GM13976 (cell line): ENCODE measurements at regions not wholly inside any gene's neighbourhood (a gene's known extent, or its start where the extent isn't known, plus 50 kb on each side); places are given as distances from the start of the nearest gene placed in this dataset.

Source experiments
- DNase-seq: peaks from one replicate; pipeline ENCODE4 v3.0.0; 2012; ENCODE audit warnings: low spot score
- in situ Hi-C: fragments of 300-500 bp; cut with MboI; formaldehyde crosslinking; loops from one replicate; pipeline ENCODE4 v1.12.0; 2022; ENCODE audit warnings: low sequenced_read_pairs, mixed read lengths, inconsistent platforms; ENCODE audit not compliant: unreplicated experiment
- TF ChIP-seq, protein P1 (sequence below): IDR thresholded peaks from 2 replicates; pipeline ENCODE4 v1.5.1; 2012; ENCODE audit warnings: borderline replicate concordance, mild to moderate bottlenecking; ENCODE audit not compliant: insufficient read depth; ENCODE audit errors: extremely low read depth, missing control alignments, control extremely low read depth

DNA sequence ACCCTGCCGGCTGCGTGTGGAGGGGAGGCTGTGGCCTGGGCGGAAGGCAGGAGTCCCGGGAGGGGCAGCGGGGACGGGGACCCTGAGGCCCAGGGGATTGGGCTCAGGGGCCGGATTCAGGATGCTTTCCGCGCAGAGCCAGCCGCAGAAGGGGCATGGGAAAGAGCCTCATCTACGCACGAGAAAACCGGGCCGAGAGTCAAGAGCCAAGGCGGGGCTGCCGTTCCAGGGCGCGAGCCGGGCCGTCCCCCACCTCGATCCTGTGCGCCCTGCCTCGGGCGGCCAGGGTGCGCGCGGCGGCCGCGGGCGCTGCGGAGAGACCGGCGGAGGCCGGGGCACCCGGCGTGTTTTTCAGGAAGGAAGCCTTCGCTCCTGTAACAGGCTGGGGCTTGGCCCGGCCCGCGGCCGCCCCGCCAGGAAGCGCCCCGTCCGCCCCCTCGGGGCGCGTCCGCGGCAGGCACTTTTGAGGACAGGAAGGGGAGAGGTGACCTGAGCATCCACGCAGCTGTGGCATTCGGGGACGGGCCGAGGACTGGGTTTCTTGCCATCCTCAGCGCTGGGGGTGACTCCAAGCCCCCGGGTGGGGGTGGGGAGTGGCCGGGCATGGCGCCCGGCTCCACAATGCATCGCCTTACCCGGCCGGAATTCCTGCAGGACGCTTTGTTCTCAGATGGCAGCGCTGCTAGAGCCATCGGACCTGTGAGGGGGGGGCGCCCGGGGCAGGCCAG is 62.3 kb upstream of the GATA2 start:
- no peak for DNase-seq
- in situ Hi-C loops = no loop called here

DNA sequence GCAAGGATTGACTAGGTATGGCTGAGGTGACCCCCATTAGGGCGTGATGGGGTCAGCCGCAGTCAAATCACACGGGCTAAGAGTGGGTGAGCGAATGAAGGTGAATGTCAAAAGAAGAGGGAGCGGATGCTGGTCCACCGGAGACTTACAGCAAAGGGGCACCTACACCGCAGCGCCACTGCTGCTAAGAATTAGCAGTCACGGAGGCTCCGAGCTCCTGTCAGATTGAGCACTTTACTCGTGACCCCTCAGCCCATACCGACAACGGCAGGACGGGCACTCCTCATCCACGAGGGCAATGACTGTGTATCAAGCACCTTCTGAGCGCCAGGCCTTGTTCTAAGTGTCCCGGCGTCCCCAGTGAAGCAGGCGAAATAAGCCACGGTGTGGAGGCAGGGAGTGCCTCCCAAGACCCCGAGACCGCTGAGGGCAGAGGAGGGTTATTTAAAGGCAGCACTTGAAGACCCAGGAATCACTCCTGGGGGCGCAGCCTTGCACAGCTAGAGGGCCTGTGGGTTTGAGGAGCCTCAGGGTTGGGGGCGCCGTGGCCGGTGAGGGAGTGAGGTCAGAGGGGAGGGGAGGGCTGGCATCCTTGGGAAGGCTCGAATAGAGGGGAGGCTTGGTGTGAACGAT is 61.6 kb upstream of the GATA2 start:
- TF ChIP-seq, protein P1, sequence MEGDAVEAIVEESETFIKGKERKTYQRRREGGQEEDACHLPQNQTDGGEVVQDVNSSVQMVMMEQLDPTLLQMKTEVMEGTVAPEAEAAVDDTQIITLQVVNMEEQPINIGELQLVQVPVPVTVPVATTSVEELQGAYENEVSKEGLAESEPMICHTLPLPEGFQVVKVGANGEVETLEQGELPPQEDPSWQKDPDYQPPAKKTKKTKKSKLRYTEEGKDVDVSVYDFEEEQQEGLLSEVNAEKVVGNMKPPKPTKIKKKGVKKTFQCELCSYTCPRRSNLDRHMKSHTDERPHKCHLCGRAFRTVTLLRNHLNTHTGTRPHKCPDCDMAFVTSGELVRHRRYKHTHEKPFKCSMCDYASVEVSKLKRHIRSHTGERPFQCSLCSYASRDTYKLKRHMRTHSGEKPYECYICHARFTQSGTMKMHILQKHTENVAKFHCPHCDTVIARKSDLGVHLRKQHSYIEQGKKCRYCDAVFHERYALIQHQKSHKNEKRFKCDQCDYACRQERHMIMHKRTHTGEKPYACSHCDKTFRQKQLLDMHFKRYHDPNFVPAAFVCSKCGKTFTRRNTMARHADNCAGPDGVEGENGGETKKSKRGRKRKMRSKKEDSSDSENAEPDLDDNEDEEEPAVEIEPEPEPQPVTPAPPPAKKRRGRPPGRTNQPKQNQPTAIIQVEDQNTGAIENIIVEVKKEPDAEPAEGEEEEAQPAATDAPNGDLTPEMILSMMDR = no peak
- in situ Hi-C loops = no loop called here
- DNase-seq = peak; percentile 32

More for the DNA sequence above, 62.3 kb upstream of the GATA2 start:
- TF ChIP-seq, protein P1 = no peak

DNA sequence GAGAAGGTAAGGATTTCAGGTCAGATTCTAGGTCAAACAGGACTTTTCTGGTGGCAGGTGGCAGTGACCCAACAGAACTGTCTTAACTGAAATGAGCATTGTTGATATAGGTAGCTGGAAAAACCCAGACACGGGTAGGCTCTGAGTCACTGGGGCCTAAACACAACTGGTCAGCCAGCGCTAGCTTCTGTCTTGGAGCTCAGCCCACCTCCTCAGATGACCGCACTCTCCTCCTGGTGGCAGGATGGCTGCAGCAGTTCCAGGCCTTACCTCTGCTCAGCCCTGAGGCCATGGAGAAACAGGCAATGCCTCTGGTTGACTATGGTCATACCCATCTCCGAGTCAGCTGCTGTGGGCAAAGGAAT is 61.1 kb upstream of the GATA2 start:
- TF ChIP-seq, protein P1 = no peak
- in situ Hi-C loops = no loop called here
- DNase-seq = no peak

DNA sequence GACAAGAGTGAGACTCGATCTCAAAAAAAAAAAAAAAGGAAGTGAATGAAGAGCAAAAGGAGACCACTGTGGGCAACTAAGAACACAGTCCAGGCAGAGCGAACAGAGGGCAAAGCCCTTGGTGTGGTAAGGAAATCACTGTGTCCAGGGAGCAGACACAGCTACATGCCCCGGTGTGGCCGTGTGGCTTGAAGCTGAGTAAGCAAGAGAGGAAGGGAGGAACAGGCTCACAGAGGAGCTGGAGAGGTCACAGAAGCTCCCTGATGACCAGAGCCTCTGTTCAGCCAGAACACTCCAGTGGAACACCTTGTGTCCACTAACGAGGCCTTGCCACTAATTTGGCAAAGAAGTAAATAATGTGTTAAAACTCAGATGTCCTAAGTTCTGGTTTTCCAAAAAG is 60.6 kb upstream of the GATA2 start:
- no peak for DNase-seq
- in situ Hi-C loops = no loop called here
- TF ChIP-seq, protein P1 = no peak

DNA sequence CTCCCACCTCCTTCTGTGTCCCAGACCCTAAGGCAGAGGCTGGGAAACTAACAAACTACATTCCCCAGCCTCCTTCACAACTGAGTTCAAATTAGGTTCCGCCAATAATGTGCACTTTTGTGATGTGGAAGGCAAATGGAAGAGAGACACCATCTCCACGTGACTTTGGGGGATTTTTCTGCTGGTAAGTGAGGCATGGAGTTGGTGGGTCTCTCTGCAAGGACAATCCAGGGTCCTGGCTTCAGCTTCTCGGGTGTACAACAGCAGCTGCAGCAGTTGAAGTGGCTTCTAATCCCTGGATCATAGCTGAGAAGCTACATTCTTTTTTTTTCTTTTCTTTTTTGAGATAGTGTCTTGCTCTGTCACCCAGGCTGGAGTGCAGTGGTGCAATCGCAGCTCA is 58.9 kb upstream of the GATA2 start:
- no peak for DNase-seq
- TF ChIP-seq, protein P1 = no peak
- in situ Hi-C loops = no loop called here

DNA sequence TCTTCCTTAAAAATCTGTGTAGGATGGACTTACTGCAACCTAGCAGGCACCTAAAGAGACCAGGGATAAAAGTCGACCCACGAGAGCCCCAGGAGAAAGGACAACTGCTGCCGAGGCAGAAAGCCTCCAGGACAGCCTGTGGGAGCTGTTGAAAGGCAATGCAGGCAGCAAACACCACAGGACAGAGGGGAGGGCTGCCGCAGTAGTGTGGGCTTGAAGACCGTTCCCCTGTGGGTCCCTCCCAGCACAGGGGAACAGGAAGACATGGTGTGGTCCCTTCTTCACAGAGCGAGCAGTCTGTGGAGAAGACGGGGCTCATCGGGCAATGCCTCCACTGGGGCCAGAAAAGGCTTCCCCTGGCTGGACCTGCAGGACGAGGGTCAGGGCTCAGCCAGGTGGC is 58.5 kb upstream of the GATA2 start:
- in situ Hi-C loops = no loop called here
- TF ChIP-seq, protein P1 = no peak
- no peak for DNase-seq
